CD4-positive, alpha-beta memory T cell (primary cell): ENCODE measurements at regions not wholly inside any gene's neighbourhood (a gene's known extent, or its start where the extent isn't known, plus 50 kb on each side); places are given as distances from the start of the nearest gene placed in this dataset.
A peak's percentile ranks its signal among the peaks of the same experiment; 100 is the strongest.

ENCODE experiments used
- CTCF ChIA-PET: fragments of 350-600 bp; sonication (Branson Sonifier 250); formaldehyde crosslinking; loops from one replicate; lab custom pipeline; 2021; ENCODE audit warnings: inconsistent platforms; ENCODE audit not compliant: partially characterized antibody; lab: Charles Lee
- POLR2A ChIA-PET: fragments of 350-600 bp; sonication (Branson Sonifier 250); formaldehyde crosslinking; loops from one replicate; lab custom pipeline; 2021; ENCODE audit not compliant: partially characterized antibody; lab: Charles Lee
- DNase-seq, 5 donors: peaks; one replicate each; pipeline versions ENCODE4 v3.0.0 to v3.0.0-alpha.2; 2020 to 2022; ENCODE audit warnings: mixed read lengths in 1 of 5
- H3K27ac ChIP-seq: one replicate; pipeline ENCODE4 v1.7.0; 2013; ENCODE audit warnings: low read depth, low read length
- H3K27me3 ChIP-seq: 2 replicates; pipeline ENCODE4 v1.7.0; 2013; ENCODE audit warnings: mild to moderate bottlenecking, low read length, moderate library complexity; ENCODE audit not compliant: insufficient read depth
- H3K36me3 ChIP-seq: 2 replicates; pipeline ENCODE4 v1.7.0; 2013; ENCODE audit warnings: mild to moderate bottlenecking, low read length, moderate library complexity; ENCODE audit not compliant: insufficient read depth
- H3K4me1 ChIP-seq: 2 replicates; pipeline ENCODE4 v1.7.0; 2013; ENCODE audit warnings: mild to moderate bottlenecking, low read length, moderate library complexity; ENCODE audit not compliant: insufficient read depth
- H3K4me3 ChIP-seq, 2 donors: one replicate each; pipeline ENCODE4 v1.7.0; 2013; ENCODE audit warnings: low read length in 2 of 2, mild to moderate bottlenecking in 1 of 2
- H3K9me3 ChIP-seq, 2 donors: one replicate each; pipeline ENCODE4 v1.7.0; 2013; ENCODE audit warnings: low read length in 2 of 2, control low read depth in 1 of 2; ENCODE audit not compliant: control insufficient read depth in 1 of 2
- H3K27ac Mint-ChIP-seq, 7 donors: one replicate each; pipeline ENCODE4 v1.8.0; 2020 to 2021; ENCODE audit warnings: mixed read lengths in 7 of 7, mild to moderate bottlenecking in 6 of 7, inconsistent platforms in 3 of 7, moderate library complexity in 3 of 7
- H3K27me3 Mint-ChIP-seq, 2 donors: one replicate each; pipeline ENCODE4 v1.8.0; 2020 to 2021; ENCODE audit warnings: mixed read lengths in 2 of 2
- H3K36me3 Mint-ChIP-seq, 2 donors: one replicate each; pipeline ENCODE4 v1.8.0; 2020 to 2021; ENCODE audit warnings: mixed read lengths in 2 of 2, inconsistent platforms in 1 of 2, mild to moderate bottlenecking in 1 of 2
- H3K4me1 Mint-ChIP-seq, 4 donors: one replicate each; pipeline ENCODE4 v1.8.0; 2020 to 2021; ENCODE audit warnings: mixed read lengths in 4 of 4, mild to moderate bottlenecking in 1 of 4
- H3K4me3 Mint-ChIP-seq, 8 donors: one replicate each; pipeline ENCODE4 v1.8.0; 2020 to 2021; ENCODE audit warnings: mixed read lengths in 8 of 8, mild to moderate bottlenecking in 7 of 8, moderate library complexity in 6 of 8, inconsistent platforms in 3 of 8
- H3K9me3 Mint-ChIP-seq, 8 donors: one replicate each; pipeline ENCODE4 v1.8.0; 2020 to 2021; ENCODE audit warnings: mixed read lengths in 8 of 8, mild to moderate bottlenecking in 5 of 8, inconsistent platforms in 3 of 8, moderate library complexity in 1 of 8
- intact Hi-C: fragments of 100-400 bp; cut with micrococcal nuclease; formaldehyde crosslinking; loops from one replicate; pipeline ENCODE4 v1.15.1; 2023

DNA sequence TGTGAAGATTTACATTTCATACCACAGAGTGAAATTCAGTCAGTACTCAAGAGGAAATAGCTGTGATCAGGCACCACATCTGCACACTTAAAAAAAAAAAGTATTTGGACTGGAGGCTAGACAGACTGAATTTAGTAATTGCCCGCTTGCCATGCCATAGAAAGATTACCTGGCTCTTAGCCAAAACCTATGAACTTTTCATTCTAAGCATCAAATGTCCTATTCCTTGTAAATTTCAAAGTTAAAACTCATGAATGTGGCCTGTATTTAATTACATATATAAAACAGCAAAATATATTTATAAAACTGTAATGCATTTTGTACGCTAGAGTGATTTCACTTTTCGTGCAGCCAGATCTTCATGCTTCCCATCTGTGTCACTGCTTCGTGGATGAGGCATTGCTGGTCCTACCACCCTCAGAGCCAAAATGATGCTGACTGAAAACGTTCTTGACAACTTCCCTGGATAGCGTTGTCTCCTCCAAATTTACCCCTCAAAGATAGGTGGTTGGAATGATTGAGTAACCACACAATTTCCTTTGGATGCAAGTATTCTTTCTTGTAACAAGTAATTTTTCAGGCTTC is 447.9 kb upstream of the SGCD start:
- intact Hi-C loops: no loop called here
- ChIA-PET POLR2A (no interaction called here), CTCF (no interaction called here)
- no peak overlapping the region for H3K4me3 ChIP-seq
- H3K4me1 Mint-ChIP-seq: no peaks in the 10 kb centered on the region
- H3K27ac ChIP-seq: no peak overlapping the region
- no peaks in the 10 kb centered on the region for H3K4me1 ChIP-seq
- peaks cover 0 to 1% of the 10 kb centered on the region in 2 donors for H3K27me3 Mint-ChIP-seq
- no peak for DNase-seq
- H3K36me3 Mint-ChIP-seq: no peaks in the 10 kb centered on the region
- no peaks in the 10 kb centered on the region for H3K27me3 ChIP-seq
- H3K4me3 Mint-ChIP-seq: no peak overlapping the region
- H3K9me3 ChIP-seq: no peaks in the 10 kb centered on the region
- H3K9me3 Mint-ChIP-seq: no peaks in the 10 kb centered on the region
- no peaks in the 10 kb centered on the region for H3K36me3 ChIP-seq
- H3K27ac Mint-ChIP-seq: no peak overlapping the region

DNA sequence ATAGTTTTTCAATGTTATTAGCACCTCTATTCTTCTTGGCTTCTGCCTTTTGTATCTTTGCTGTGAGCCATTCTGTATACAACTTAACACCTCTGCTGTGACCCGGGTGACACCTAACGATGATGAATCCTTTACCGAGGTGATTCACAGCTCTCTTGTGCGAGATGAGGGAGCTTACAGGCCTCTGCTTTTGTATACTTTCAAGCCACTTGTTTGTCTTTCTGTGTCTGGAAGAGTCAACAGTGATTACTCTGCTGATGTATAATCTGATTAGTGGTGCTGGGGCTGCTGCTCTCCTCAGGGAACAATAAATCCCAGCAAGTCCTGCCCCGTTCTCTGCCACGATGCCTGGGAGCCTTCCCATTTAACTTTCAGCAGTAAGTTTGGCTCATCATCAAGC is 442.9 kb upstream of the SGCD start:
- no peaks in the 10 kb centered on the region for H3K27me3 Mint-ChIP-seq
- H3K27ac Mint-ChIP-seq: no peak overlapping the region
- Histone ChIP-seq H3K4me3 (no peak overlapping the region), H3K27me3 (no peaks in the 10 kb centered on the region), H3K4me1 (no peaks in the 10 kb centered on the region), H3K9me3 (no peaks in the 10 kb centered on the region), H3K27ac (no peak overlapping the region), H3K36me3 (no peaks in the 10 kb centered on the region)
- H3K36me3 Mint-ChIP-seq: no peaks in the 10 kb centered on the region
- CTCF ChIA-PET: no interaction called here
- POLR2A ChIA-PET: no interaction called here
- H3K9me3 Mint-ChIP-seq: no peaks in the 10 kb centered on the region
- no peak for DNase-seq
- no peaks in the 10 kb centered on the region for H3K4me1 Mint-ChIP-seq
- no peak overlapping the region for H3K4me3 Mint-ChIP-seq
- intact Hi-C loops: no loop called here

DNA sequence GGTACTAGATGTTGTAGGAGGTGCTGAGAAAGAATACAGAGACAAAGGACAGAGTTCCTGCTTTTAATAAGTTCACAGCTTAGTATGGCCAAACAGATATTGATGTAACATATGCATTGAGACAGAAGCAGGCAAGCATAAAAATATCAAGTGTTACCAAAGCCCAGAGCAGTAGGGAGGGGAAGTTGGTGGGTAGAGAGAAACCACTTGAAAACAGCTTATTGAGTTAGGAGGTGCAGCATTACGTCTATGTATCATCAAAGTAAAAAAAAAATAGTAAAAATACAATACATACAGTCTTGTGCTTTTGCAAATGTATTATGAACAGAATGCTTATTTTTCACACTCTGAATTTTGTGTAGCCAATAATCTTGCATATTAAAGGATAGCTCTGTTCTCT is 441.8 kb upstream of the SGCD start:
- Mint-ChIP-seq H3K27ac (no peak overlapping the region), H3K9me3 (no peaks in the 10 kb centered on the region), H3K27me3 (no peaks in the 10 kb centered on the region), H3K36me3 (no peaks in the 10 kb centered on the region), H3K4me1 (no peaks in the 10 kb centered on the region), H3K4me3 (no peak overlapping the region)
- intact Hi-C loops: no loop called here
- Histone ChIP-seq H3K27ac (no peak overlapping the region), H3K36me3 (no peaks in the 10 kb centered on the region), H3K4me3 (no peak overlapping the region), H3K4me1 (no peaks in the 10 kb centered on the region), H3K27me3 (no peaks in the 10 kb centered on the region), H3K9me3 (no peaks in the 10 kb centered on the region)
- CTCF ChIA-PET: no interaction called here
- peak in 1 of 5 donors; percentile 5 for DNase-seq
- POLR2A ChIA-PET: no interaction called here

- ChIA-PET CTCF (no interaction called here), POLR2A (no interaction called here)
- H3K9me3 ChIP-seq: no peaks in the 10 kb centered on the region
- no peak overlapping the region for H3K27ac ChIP-seq
- H3K27me3 Mint-ChIP-seq: no peaks in the 10 kb centered on the region
- H3K27me3 ChIP-seq: no peaks in the 10 kb centered on the region
- H3K36me3 ChIP-seq: no peaks in the 10 kb centered on the region
- H3K9me3 Mint-ChIP-seq: no peaks in the 10 kb centered on the region
- H3K4me1 Mint-ChIP-seq: no peaks in the 10 kb centered on the region
- intact Hi-C loops: no loop called here
- no peaks in the 10 kb centered on the region for H3K4me1 ChIP-seq
- H3K27ac Mint-ChIP-seq: no peak overlapping the region
- no peaks in the 10 kb centered on the region for H3K36me3 Mint-ChIP-seq
- no peak overlapping the region for H3K4me3 Mint-ChIP-seq
- no peak overlapping the region for H3K4me3 ChIP-seq
- peak in 1 of 5 donors; percentile 22 for DNase-seq
These were observed 440.5 kb upstream of the SGCD start for GRCh38 chr5:155886311-155887031.

- Histone ChIP-seq H3K4me1 (no peaks in the 10 kb centered on the region), H3K27me3 (no peaks in the 10 kb centered on the region), H3K9me3 (no peaks in the 10 kb centered on the region), H3K4me3 (no peak overlapping the region), H3K27ac (no peak overlapping the region), H3K36me3 (no peaks in the 10 kb centered on the region)
- Mint-ChIP-seq H3K27ac (no peak overlapping the region), H3K4me1 (no peaks in the 10 kb centered on the region), H3K36me3 (no peaks in the 10 kb centered on the region), H3K9me3 (peaks cover 0 to 3% (median 0%) of the 10 kb centered on the region in 8 donors), H3K4me3 (no peak overlapping the region), H3K27me3 (peaks cover 0 to 2% of the 10 kb centered on the region in 2 donors)
- ChIA-PET POLR2A (no interaction called here), CTCF (no interaction called here)
- DNase-seq: no peak
- intact Hi-C loops: no loop called here
These were observed 431.5 kb upstream of the SGCD start for GRCh38 chr5:155895484-155895883.

DNA sequence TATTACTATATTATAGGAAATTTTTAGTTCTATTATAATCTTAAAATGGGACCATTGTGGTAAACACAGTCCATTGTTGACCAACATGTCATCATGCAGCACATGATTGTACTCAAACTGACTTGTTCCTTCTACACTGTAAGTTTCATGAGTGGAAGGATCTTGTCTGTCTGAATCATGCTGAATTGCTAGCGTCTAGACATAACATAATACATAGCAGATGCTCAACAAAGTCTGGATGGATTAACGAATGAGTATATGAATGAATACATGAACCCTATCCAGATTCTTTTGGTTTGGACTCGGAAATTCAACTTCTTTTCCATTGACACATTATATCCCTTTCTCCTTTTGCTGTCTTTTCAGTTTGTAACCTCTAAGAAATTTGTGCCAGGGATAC is 429.2 kb upstream of the SGCD start:
- CTCF ChIA-PET: no interaction called here
- H3K27me3 ChIP-seq: no peaks in the 10 kb centered on the region
- POLR2A ChIA-PET: no interaction called here

DNA sequence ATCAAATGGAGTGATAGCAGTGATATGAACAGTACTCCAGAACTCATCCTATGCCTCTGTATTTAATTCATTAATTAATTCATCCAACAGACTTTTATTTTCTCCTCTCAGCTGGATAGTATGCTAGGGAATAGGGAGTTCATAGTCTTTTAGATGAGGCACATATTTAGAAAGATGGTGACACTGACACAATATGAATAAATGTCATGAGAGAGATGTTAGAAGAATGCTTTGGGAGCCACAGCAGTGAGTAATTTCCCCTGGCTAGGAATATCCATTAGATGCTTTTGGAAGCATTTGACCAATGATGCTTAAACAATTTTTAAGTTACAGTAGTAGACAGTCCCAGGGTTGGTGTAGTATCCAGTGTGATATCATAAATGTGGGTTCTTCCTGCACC is 428.7 kb upstream of the SGCD start:
- Mint-ChIP-seq H3K4me3 (no peak overlapping the region), H3K36me3 (no peaks in the 10 kb centered on the region), H3K4me1 (no peaks in the 10 kb centered on the region), H3K9me3 (no peaks in the 10 kb centered on the region), H3K27ac (no peak overlapping the region), H3K27me3 (peaks cover 0 to 2% of the 10 kb centered on the region in 2 donors)
- no peaks in the 10 kb centered on the region for H3K4me1 ChIP-seq
- no peak overlapping the region for H3K27ac ChIP-seq
- no peaks in the 10 kb centered on the region for H3K9me3 ChIP-seq
- no peak overlapping the region for H3K4me3 ChIP-seq
- ChIA-PET POLR2A (no interaction called here), CTCF (no interaction called here)
- intact Hi-C loops: no loop called here
- H3K27me3 ChIP-seq: no peaks in the 10 kb centered on the region
- DNase-seq: no peak
- H3K36me3 ChIP-seq: no peaks in the 10 kb centered on the region

More for the DNA sequence above, 429.2 kb upstream of the SGCD start:
- H3K27ac Mint-ChIP-seq: no peak overlapping the region
- H3K4me1 ChIP-seq: no peaks in the 10 kb centered on the region
- intact Hi-C loops: no loop called here
- no peak overlapping the region for H3K27ac ChIP-seq
- H3K4me3 ChIP-seq: no peak overlapping the region
- DNase-seq: no peak
- H3K9me3 Mint-ChIP-seq: peaks cover 0 to 2% (median 0%) of the 10 kb centered on the region in 8 donors
- no peaks in the 10 kb centered on the region for H3K9me3 ChIP-seq
- no peak overlapping the region for H3K4me3 Mint-ChIP-seq
- H3K36me3 Mint-ChIP-seq: no peaks in the 10 kb centered on the region
- peaks cover 0 to 2% of the 10 kb centered on the region in 2 donors for H3K27me3 Mint-ChIP-seq
- no peaks in the 10 kb centered on the region for H3K4me1 Mint-ChIP-seq
- no peaks in the 10 kb centered on the region for H3K36me3 ChIP-seq
